ENCODE measurements at regions not wholly inside any gene's neighbourhood (a gene's known extent, or its start where the extent isn't known, plus 50 kb on each side); places are given as distances from the start of the nearest gene placed in this dataset.

- TF ChIP-seq ZBTB33 (IDR thresholded peaks at IDR 0.05; ENCODE audit: extremely low read depth, insufficient replicate concordance, low read length) (no peak), MAX (IDR thresholded peaks at IDR 0.05) (no peak), POLR2A (IDR thresholded peaks at IDR 0.05; ENCODE audit: borderline replicate concordance, extremely low read depth, insufficient read depth, insufficient read length) (no peak), RAD21 (IDR thresholded peaks at IDR 0.05; ENCODE audit: low read depth) (no peak), ATF3 (IDR thresholded peaks at IDR 0.05) (no peak), CEBPB (IDR thresholded peaks at IDR 0.05; ENCODE audit: low read depth) (no peak), CBX3 (IDR thresholded peaks at IDR 0.05; ENCODE audit: low read depth) (no peak)
These were observed 242.5 kb upstream of the TMPRSS15 start (continued) for GRCh38 chr21:18646116-18646515.

- no peaks in the 10 kb centered on the region for H3K79me2 ChIP-seq (ENCODE audit: insufficient read depth, low read length)
- H3K9ac ChIP-seq (ENCODE audit: low read length): no peak overlapping the region
- peaks cover 18 to 21% of the 10 kb centered on the region in 2 experiments; a peak in 3 of 4 replicates for H3K9me3 ChIP-seq (ENCODE audit: control insufficient read depth in 1 of 2, insufficient read depth in 1 of 2, low read depth in 1 of 2, low read length in 2 of 2)
- H3K27me3 ChIP-seq (ENCODE audit: insufficient read depth, low read length): no peaks in the 10 kb centered on the region
- intact Hi-C loops (cut with micrococcal nuclease): no loop called here
- CTCF ChIA-PET: no interaction called here
- no peak overlapping the region for H2AFZ ChIP-seq (ENCODE audit: low read depth, low read length, poor library complexity, severe bottlenecking)
- RAD21 ChIA-PET (ENCODE audit: low non-redundant PET in 1 of 2, low total read pairs in 2 of 2, uncharacterized antibody in 2 of 2, unreplicated experiment in 2 of 2): no interaction called here
- no peak for ATAC-seq
- no peaks in the 10 kb centered on the region for H4K20me1 ChIP-seq (ENCODE audit: insufficient read depth)
- H3K9me2 ChIP-seq (ENCODE audit: insufficient read depth): no peaks in the 10 kb centered on the region
- no peak overlapping the region for H3K27ac ChIP-seq (ENCODE audit: low read depth, low read length)
- no peak for DNase-seq (ENCODE audit: low read depth, low spot score)
- H3K4me2 ChIP-seq (ENCODE audit: low read length): no peak overlapping the region
- no TSS peak for BruUV-seq (replicated peaks)
- no peak for TF ChIP-seq MAX (IDR thresholded peaks at IDR 0.05)
- no peak for TF ChIP-seq JUND (IDR thresholded peaks at IDR 0.05)
- TF ChIP-seq POLR2AphosphoS5 (IDR thresholded peaks at IDR 0.05; ENCODE audit: low read depth, low read length): no peak
- TF ChIP-seq REST (IDR thresholded peaks at IDR 0.05; ENCODE audit: low read depth): no peak
- TF ChIP-seq EGR1 (IDR thresholded peaks at IDR 0.05; ENCODE audit: low read depth): no peak
- TF ChIP-seq SRF (IDR thresholded peaks at IDR 0.05; ENCODE audit: low read depth): no peak
- no peak for TF ChIP-seq EZH2 (IDR thresholded peaks at IDR 0.05)
- no peak for TF ChIP-seq RAD21 (IDR thresholded peaks at IDR 0.05; ENCODE audit: low read depth)
- POLR2A ChIA-PET: no interaction called here
- H3K36me3 ChIP-seq (ENCODE audit: control insufficient read depth in 1 of 2, insufficient read depth in 2 of 2, low read length in 2 of 2): no peaks in the 10 kb centered on the region
- no peaks in the 10 kb centered on the region for H3K4me1 ChIP-seq (ENCODE audit: control insufficient read depth in 1 of 2, insufficient read depth in 2 of 2, low read length in 2 of 2)
- H3K4me3 ChIP-seq (replicated peaks in 1 of 2; ENCODE audit: low read depth in 1 of 2, low read length in 2 of 2): no peak overlapping the region
These were observed 252.3 kb upstream of the TMPRSS15 start for GRCh38 chr21:18655931-18656330.

Measured in HCT116 (cell line).